IPS-18a (cell line): ENCODE measurements at regions not wholly inside any gene's neighbourhood (a gene's known extent, or its start where the extent isn't known, plus 50 kb on each side); places are given as distances from the start of the nearest gene placed in this dataset.
"Not testable (repeated sequence)": the region's sequence is repeated elsewhere in the genome, so short reads cannot be mapped to it uniquely, and the experiment has no call there.

Experiments
- H3K27ac ChIP-seq: one replicate; pipeline ENCODE4 v1.5.1; 2013; ENCODE audit warnings: low read length
- H3K27me3 ChIP-seq: one replicate; pipeline ENCODE4 v1.6.1; 2013; ENCODE audit warnings: mild to moderate bottlenecking, low read length; ENCODE audit not compliant: control insufficient read depth, insufficient read depth
- H3K36me3 ChIP-seq: one replicate; pipeline ENCODE4 v1.6.1; 2013; ENCODE audit warnings: low read depth, low read length; ENCODE audit not compliant: control insufficient read depth
- H3K4me1 ChIP-seq: one replicate; pipeline ENCODE4 v1.6.1; 2013; ENCODE audit warnings: low read depth, low read length; ENCODE audit not compliant: control insufficient read depth
- H3K4me3 ChIP-seq: one replicate; pipeline ENCODE4 v1.5.1; 2013; ENCODE audit warnings: low read length
- H3K9ac ChIP-seq: one replicate; pipeline ENCODE4 v1.6.1; 2013; ENCODE audit warnings: mild to moderate bottlenecking, low read length, moderate library complexity
- H3K9me3 ChIP-seq: one replicate; pipeline ENCODE4 v1.6.1; 2013; ENCODE audit warnings: low read depth, low read length; ENCODE audit not compliant: control insufficient read depth

DNA sequence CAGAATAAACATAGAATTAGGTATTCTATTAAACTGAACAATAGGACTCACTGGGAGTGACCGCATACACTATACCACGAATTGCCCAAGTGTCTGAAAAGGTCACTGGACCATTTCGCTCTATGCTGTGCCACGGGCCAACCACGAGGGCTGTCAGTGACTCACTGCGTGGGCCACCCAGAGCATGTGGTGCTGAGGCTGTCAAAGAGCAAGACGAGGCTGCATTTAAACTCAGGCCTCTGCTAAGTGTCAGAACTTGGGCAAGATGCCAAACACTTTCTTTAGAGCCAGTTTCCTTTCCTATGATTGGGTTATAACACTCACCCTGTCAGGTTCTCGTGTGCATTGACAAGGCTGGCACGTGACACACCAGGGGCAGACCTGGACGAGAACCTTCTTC, 97.5 kb downstream of the SH3YL1 start:
- H3K4me3 ChIP-seq: no peak overlapping the region
- H3K36me3 ChIP-seq: no peaks in the 10 kb centered on the region
- H3K9ac ChIP-seq: no peak overlapping the region
- H3K4me1 ChIP-seq: peaks cover 6% of the 10 kb centered on the region
- no peaks in the 10 kb centered on the region for H3K9me3 ChIP-seq
- no peaks in the 10 kb centered on the region for H3K27me3 ChIP-seq
- H3K27ac ChIP-seq: no peak overlapping the region

DNA sequence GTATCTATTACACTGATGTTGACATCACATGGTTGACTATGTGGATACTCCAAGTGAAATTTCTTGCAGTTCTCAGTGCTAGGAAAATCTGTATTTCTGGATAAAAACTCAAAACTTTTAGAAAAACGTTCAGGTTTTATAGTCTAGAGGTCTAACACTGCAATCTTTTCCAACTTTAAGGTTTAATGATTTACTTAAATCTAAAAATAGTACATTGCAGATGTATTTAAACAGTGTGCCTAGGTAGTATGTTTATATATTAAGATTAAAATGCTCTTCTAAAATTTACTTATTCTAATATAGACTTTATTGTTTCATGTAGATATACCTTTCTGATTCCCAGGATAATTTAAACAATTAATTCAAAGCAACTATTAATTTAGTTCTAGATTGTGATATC, 98.3 kb downstream of the SH3YL1 start:
- no peaks in the 10 kb centered on the region for H3K9me3 ChIP-seq

DNA sequence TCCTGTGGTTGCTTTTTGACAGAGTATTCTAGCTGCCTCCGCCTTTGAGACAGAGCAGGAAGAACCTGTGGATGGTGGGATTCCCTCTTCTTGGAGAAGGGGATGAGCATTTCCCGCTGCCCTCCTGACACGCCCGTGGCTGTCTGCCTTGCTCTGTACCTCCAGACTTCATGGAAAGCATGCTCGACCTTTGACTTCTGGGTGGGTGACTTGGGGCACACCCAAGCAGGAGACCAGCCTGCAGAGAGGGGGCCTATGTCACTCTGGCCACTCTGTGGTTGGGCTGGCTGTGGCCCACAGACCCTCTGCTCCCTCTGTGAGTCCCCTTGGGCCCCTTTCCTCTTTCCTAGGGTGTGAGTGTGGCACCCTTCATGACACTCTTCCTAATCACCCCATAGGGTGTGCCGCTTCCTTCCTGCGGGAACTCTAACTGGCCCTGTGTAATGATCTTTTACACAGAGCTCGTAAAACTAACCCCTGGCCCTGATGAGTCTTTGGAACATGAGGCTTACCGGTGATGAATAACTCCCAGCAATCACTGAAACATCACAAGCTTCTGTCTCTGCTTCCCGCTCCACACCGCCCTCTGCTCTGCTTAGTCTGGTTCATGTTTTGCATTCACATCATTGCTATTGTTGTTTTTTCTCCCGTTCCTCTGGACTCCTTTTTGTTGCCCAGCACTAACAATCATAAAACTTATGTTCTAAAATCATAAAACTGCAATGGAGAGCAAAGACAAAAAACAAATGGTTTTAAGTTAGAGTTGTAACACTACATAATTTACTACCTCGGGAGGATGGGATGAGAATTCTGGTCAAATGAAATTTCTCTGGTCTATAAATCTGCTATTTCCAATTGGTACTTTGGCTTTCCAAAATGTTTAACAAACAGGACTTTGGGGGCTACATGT, 101.1 kb downstream of the SH3YL1 start:
- Histone ChIP-seq H3K9me3 (no peaks in the 10 kb centered on the region), H3K27me3 (no peaks in the 10 kb centered on the region), H3K4me1 (no peaks in the 10 kb centered on the region), H3K4me3 (no peak overlapping the region), H3K36me3 (no peaks in the 10 kb centered on the region), H3K9ac (no peak overlapping the region), H3K27ac (no peak overlapping the region)

More for the DNA sequence above, 98.3 kb downstream of the SH3YL1 start:
- Histone ChIP-seq H3K36me3 (no peaks in the 10 kb centered on the region), H3K27me3 (no peaks in the 10 kb centered on the region), H3K4me3 (no peak overlapping the region), H3K9ac (no peak overlapping the region), H3K4me1 (peaks cover 6% of the 10 kb centered on the region), H3K27ac (no peak overlapping the region)

DNA sequence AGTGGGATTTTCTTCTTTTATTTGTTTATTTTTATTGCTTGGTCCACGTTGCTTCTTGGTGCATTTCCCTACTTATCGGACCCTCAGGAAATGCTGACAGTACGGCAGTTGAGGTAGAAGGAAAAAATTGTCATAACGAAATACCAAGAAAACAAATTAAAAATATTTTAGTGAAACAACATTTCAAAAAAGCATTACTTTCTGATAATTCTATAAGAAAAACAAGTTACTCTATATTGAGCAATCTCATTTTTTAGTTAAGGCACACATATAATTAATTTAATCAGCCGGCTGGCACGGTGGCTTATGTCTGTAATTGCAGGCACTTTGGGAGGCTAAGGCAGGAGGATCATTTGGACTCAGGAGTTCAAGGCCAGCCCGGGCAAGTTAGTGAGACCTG, 102.1 kb downstream of the SH3YL1 start:
- no peak overlapping the region for H3K4me3 ChIP-seq
- H3K36me3 ChIP-seq: no peaks in the 10 kb centered on the region
- H3K9ac ChIP-seq: no peak overlapping the region
- no peaks in the 10 kb centered on the region for H3K9me3 ChIP-seq
- no peak overlapping the region for H3K27ac ChIP-seq
- H3K27me3 ChIP-seq: no peaks in the 10 kb centered on the region
- H3K4me1 ChIP-seq: no peaks in the 10 kb centered on the region

DNA sequence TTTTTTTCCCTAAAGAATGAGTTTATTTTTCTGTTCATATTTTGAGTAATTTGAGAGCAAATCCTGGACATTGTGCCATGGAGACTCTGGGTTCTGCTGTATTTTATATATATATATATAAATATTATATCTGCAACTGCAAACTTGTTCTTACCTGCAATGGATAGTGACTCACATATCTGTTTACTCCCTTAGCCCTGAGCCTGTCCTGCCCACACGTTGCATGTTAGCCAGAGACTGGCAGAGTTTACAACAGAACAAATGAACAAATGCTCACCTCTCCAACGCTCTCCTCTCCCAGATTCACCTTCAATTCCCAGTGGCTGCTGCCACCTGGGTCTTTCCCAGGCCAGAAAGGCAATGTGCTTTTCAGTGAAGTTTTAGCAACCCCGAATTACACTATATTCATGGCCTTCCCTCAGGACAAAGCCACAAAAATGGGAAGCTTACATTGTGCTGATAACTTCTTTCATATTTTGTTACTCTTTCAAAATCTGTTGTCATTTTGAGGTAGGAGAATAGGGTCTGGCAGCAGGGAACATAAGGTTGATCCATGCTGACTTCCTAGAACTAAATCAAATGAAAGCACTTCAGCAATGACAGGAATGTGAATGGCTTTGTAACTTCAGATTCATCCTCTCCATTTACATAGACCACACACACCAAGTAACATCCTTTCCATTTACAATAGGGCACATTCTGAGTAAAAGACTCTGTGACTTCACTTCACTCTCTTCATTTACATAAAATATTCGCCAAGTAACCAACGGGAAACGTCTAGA, 105.4 kb upstream of the FAM110C start:
- H3K4me1 ChIP-seq: peaks cover 42% of the 10 kb centered on the region
- H3K36me3 ChIP-seq: no peaks in the 10 kb centered on the region
- peak overlapping the region; percentile 48 for H3K4me3 ChIP-seq
- peak overlapping the region; percentile 95 for H3K27ac ChIP-seq
- peak overlapping the region; percentile 58 for H3K9ac ChIP-seq
- H3K9me3 ChIP-seq: no peaks in the 10 kb centered on the region
- H3K27me3 ChIP-seq: no peaks in the 10 kb centered on the region

DNA sequence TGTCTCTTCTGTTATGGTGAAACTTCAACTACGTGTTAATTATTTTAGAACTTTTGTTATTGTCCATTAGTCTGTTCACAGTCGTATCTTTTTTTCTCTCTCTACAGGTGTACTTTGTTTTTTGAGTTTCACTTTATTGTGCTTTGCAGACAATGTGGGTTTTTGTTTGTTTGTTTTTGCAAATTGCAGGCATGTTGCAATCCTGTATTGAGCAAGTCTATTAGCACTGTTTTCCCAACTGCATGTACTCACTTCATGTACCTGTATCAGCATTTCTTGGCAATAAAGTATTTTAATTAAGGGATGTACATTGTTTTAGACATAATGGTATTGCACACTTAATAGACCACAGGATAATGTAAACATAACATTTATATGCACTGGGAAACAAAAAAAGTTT, 99.1 kb upstream of the FAM110C start:
- Histone ChIP-seq H3K27me3 (no peaks in the 10 kb centered on the region), H3K36me3 (no peaks in the 10 kb centered on the region), H3K4me3 (no peak overlapping the region), H3K27ac (no peak overlapping the region), H3K4me1 (peaks cover 31% of the 10 kb centered on the region), H3K9ac (no peak overlapping the region), H3K9me3 (no peaks in the 10 kb centered on the region)

DNA sequence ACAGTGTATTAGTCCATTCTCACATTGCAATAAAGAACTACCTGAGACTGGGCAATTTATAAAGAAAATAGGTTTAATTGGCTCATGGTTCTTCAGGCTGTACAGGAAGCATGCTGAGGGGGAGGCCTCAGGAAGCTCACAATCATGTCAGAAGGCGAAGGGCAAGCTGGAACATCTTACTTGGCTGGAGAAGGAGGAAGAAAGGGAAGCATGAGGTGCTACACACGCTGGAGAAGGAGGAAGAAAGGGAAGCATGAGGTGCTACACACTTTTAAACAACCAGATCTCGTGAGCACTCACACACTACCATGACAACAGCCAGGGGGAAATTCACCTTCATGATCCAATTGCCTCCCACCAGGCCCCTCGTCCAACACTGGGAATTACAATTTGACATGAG, 95.3 kb upstream of the FAM110C start:
- peaks cover 13% of the 10 kb centered on the region for H3K4me1 ChIP-seq
- no peak overlapping the region for H3K27ac ChIP-seq
- no peak overlapping the region for H3K4me3 ChIP-seq
- H3K9me3 ChIP-seq: no peaks in the 10 kb centered on the region
- H3K9ac ChIP-seq: no peak overlapping the region
- H3K36me3 ChIP-seq: no peaks in the 10 kb centered on the region
- no peaks in the 10 kb centered on the region for H3K27me3 ChIP-seq

DNA sequence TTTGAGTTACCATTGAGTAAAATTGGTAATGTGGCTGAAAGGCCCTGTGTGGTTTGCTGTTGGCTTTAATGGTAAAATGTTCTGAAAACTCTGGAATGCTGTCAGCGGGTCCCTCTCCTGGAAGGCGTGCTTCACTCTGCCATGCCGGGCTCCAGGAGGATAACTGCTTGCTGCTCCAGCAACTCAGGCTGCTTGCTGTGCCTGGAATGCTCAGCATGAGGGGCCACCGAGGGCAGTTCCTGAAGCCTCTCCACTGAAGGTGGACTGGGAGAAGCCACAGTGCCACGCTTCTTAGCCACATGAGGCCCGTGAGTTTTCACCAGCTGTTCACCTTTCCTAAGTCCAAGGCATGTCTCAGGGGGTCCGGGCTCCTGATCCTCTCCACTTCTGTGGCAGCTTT, 90.4 kb upstream of the FAM110C start:
- Histone ChIP-seq H3K4me1 (peaks cover 8% of the 10 kb centered on the region), H3K27me3 (no peaks in the 10 kb centered on the region), H3K9ac (no peak overlapping the region)

DNA sequence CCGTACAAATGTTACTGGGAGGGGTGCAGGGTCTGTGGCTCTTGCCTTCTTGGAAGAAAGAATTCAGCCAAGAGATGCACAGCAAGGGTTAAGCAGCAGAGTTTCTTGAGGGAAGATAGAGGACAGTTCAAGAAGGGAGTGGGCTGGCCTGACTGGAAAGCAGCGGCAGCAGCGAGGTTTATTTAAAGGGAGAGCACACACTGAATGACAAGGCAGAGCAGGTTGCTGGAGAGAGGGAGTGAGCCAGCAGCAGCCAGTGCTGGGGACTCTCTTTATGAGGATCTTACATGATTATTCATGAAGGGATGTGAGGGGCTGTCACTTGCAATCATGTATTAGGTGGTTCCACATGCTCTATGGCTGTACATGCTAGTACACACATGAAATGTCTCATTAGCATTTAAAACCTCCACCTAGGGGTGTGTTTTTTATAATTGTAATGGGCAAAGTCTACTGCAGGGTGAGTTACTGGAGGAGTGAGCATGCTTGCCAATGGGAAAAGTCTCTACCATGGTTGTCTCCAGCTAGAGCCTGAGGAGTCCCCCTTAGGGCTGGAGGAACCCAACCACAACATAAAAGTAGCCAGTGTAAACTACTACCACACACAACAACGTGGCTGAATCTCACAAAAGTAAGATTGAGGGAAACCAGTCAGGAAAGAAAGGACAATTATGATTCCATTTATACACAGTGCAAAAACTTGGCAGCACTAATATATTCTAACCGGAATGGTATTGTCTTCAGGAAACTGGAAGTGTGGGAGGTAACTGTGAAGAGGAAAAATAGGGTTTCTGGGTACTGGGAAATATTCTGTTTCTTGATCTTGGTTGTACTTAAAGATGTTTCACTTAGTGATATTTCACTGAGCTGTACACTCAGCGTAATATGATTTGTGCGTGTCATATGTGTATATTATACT, 87.6 kb upstream of the FAM110C start:
- peaks cover 3% of the 10 kb centered on the region for H3K4me1 ChIP-seq
- no peak overlapping the region for H3K27ac ChIP-seq
- no peak overlapping the region for H3K4me3 ChIP-seq
- no peaks in the 10 kb centered on the region for H3K9me3 ChIP-seq
- H3K36me3 ChIP-seq: no peaks in the 10 kb centered on the region
- no peaks in the 10 kb centered on the region for H3K27me3 ChIP-seq
- no peak overlapping the region for H3K9ac ChIP-seq

More for the DNA sequence above, 90.4 kb upstream of the FAM110C start:
- Histone ChIP-seq H3K36me3 (no peaks in the 10 kb centered on the region), H3K9me3 (no peaks in the 10 kb centered on the region), H3K27ac (no peak overlapping the region), H3K4me3 (no peak overlapping the region)

DNA sequence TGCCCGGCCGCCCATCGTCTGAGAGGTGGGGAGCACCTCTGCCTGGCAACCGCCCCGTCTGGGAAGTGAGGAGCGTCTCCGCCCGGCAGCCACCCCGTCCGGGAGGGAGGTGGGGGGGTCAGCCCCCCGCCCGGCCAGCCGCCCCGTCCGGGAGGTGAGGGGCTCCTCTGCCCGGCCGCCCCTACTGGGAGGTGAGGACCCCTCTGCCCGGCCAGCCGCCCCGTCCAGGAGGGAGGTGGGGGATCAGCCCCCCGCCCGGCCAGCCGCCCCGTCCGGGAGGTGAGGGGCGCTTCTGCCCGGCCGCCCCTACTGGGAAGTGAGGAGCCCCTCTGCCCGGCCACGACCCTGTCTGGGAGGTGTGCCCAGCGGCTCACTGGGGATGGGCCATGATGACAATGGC, 80.5 kb upstream of the FAM110C start:
- not testable (repeated sequence) for H3K27ac ChIP-seq, H3K4me1 ChIP-seq, H3K9me3 ChIP-seq, H3K36me3 ChIP-seq, H3K9ac ChIP-seq, H3K27me3 ChIP-seq, H3K4me3 ChIP-seq

DNA sequence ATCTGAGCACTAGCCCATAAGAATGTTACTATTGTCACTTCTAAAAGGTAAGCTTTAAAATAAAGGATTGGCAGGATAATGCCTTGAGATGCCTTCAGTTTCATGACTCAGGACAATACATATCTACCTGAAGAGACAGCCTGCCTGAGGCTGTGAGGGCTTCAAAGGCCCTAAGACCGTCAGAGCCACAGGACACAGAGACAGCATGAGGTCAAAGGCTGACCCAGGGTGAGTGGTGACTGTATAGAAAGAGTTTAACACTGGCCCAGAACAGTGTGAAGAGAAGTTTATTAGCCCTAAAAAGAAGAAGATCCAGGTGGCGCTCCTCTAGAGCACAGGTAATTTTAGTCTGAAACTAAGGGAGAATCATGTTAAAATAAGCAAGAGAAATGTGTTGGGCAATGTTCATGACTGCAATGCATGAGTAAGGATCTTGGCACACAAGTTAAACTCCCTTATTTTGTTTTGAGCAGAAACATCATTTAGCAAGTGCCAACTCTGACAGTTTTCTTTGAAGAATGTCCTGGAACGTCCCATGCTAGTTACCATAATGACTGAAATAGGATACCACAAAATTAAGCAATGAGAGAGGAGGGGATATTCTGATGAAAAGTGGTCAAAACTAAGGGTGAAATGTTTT, 78.1 kb upstream of the FAM110C start:
- Histone ChIP-seq H3K4me1 (no peaks in the 10 kb centered on the region), H3K27ac (no peak overlapping the region), H3K9me3 (no peaks in the 10 kb centered on the region), H3K36me3 (no peaks in the 10 kb centered on the region), H3K27me3 (no peaks in the 10 kb centered on the region), H3K4me3 (no peak overlapping the region), H3K9ac (no peak overlapping the region)
